ENCODE measurements at regions not wholly inside any gene's neighbourhood (a gene's known extent, or its start where the extent isn't known, plus 50 kb on each side); places are given as distances from the start of the nearest gene placed in this dataset.

GRCh38 chr2:11071939-11072338 lies 83.3 kb upstream of the SLC66A3 start:
- no peak for TF ChIP-seq CTCF (IDR thresholded peaks at IDR 0.05)
- no peak for TF ChIP-seq POLR2A (IDR thresholded peaks at IDR 0.05)
